DMS79 (cell line): ENCODE measurements at regions not wholly inside any gene's neighbourhood (a gene's known extent, or its start where the extent isn't known, plus 50 kb on each side); places are given as distances from the start of the nearest gene placed in this dataset.
"Not testable (repeated sequence)": the region's sequence is repeated elsewhere in the genome, so short reads cannot be mapped to it uniquely, and the experiment has no call there.

Experiments used
- DNase-seq: peaks from one replicate; lab custom pipeline; 2025; lab: John Stamatoyannopoulos, UW

DNA sequence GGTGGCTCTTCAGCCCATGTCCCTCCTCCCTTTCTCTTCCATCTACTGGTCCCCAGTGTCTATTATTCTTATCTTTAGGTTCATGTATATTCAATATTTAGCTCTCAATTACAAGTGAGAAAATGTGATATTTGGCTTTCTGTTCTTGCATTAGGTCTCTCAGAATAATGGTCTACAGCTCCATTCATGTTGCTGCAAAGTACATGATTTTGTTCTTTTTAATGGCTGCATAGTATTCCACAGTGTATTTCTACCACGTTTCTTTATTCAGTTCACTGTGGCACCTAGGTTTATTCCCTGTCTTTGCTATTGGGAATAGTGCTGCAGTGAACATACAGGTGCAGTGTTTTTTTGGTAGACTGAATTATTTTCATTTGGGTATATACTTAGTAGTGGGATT is 1308.8 kb downstream of the EFNA5 start:
- DNase-seq = no peak

DNA sequence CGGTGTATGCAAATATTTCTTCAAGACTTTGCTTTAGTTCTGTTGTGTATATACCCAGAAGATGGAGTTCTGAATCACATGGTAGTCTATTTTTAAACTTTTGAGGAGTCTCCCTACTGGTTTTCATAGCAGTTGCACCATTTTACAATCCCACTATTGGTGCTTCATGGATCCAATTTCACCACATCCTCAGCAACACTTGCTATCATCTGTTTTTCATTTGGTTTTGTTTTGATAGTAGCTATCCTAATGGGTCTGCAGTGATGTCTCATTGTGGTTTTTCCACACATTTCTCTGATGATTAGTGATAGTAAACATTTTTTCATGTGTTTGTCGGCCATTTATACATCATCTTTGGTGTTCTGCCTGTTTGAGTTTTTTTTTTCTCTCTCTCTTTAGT is 1339.3 kb downstream of the EFNA5 start:
- no peak for DNase-seq

DNA sequence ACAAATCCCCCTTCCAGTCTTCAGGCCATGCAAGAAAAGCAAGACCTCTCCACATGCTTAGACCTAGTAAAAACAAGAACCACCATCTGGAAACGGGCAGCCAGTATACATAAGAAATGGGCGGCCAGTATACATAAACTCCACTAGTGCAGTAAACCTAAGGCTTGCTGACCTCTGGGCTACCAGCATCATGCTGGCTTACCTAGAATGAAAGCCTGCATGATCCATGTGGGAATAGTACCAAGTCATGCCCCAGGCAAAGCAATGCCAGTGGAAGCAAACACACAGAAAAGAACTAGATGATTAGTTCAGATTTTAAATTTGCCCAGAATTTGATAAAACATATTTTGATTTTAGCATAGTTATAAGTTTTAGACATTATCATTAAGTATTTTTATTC is 1346.4 kb downstream of the EFNA5 start:
- DNase-seq = no peak

DNA sequence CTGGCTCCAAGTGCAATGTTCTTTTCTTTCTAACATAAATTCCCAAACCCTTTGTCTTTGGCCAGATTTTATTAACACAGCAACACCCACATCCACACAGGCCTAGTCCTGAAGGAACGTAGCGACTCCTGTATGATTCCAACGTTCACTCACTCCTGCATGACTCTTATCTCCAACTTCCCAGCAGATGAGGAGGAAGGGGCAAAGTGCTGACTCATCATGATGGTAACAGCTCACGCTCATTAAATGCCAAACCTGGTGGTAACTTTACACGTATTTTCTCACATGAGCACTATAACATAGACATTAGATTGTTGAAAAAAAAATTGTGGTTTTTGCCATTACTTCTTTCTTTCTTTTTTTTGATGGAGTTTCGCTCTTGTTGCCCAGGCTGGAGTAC is 1349.5 kb downstream of the EFNA5 start:
- no peak for DNase-seq

DNA sequence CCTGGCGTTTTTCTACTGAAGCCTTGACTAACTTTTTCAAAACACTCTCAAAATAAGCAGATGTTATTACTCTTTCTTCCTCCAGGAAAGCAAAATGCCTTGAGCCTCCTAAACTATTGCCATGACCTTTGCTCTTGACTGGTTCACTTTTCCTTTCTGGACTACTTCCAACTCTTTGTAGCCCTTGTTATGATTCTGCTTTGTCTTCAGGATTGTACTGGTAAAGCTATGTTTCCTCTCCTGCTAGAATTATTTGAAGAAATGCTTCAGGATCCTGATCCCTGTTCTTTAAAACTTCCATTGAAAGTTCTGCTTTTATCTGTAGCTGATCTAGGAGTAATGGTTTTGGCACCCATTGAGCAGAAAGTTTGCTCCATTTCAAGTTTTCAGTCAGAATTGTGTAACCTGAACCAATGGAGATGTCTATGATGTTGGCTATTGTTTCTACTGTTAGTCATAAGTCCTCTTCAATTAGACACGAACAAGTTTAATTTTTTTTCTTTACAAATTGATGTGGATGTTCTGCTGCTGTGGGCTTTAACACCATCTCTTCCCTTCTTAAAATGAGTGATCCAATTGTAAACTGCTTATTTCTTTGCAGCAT is 1356.4 kb downstream of the EFNA5 start:
- DNase-seq = no peak

DNA sequence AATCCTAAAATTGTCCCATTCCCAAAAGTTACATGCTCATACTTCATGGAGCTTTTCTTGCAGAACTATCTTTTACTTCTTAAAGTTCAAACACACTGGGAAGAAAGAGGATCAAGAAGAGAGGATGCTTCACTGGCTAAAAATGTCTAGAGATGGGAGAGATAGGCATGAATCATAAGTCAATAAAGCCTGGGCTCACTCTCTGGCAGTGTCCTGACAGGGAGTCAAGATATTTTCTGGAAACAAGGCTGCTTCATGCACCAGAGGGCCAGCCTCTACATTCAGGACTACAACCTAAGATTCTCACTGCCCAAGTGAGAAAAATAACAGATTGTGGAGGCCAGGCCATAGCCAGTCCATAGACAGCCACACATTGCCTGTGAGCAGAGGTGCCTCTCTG is 1358.4 kb downstream of the EFNA5 start:
- no peak for DNase-seq

DNA sequence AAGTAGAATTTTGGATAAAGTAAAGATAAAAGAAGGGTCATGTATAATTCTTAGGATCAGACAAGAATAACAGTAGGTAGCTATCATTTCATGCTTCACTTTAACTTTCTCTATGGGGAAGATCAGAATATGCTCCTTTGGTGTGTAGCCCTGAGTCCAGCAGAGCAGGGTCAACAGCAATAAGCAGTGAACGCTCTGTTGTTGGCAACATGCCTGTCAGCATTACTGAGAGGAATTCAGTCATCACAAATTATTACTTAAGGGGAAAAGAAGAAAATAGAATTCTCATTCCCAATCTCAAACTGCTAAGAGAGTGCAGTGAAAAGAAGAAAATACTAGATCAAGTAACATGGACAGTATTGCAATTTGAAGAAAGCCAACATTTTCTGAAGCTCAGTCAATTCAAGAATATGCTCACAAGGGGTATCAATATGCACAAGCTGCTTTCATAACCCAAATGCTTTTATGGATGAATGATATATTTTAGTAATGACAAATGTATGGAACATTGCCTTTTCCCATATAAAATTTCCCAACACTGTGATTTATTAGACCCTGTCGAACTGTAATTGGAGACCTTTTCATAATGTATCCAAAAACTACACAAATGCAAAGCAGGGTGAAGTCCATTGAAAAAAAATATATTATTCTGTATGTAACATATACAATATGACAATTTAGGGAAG is 1359.4 kb downstream of the EFNA5 start:
- no peak for DNase-seq

DNA sequence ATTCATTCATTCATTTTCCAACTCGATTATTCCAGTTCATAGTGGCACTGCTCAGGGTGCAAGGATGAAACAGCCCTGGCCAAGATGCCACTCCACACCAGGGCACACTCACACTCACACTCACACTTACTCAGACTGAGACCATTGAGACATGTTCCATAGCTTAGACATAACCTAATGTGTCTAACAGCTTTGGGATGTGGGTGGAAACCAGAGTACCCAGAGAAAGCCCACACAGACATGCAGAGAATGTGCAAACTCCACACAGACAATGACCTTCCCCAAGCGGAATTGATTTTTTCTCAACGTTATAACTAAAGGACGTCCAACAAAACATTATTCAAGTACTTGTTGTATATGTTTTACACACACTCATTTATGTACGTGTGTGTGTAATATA is 1363.5 kb downstream of the EFNA5 start:
- DNase-seq = no peak

DNA sequence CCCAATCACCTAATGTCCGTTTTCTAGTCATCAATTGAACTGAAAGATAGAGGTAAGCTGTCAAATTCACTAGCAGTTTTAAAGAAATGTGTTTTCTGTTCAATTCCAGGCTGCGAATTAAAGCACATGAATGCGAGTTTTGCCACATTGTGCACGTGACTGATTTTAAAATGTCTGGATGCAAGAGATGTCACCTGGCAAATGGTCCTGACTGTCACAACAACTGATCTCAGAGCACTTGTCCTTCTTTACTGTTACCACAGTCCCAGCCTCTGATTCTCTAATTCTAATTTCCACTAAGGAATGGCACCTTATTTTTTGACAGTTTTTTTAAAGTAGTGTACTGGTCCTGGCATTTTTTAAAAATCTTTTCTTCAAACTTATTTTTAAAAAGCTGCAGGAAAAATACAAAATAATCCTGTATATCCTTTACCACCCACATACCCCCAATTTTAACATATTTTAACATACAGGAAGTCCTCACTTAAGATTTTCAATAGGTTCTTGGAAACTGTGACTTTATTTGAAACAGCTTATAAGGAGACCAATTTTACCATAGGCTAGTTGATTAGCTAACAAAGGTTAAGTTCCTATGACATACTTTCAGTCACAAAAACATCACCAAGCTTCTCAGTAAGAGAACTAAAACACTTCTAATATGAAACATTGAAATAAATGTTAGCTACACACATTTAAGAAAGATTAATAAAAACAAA is 1364.3 kb downstream of the EFNA5 start:
- DNase-seq = no peak

DNA sequence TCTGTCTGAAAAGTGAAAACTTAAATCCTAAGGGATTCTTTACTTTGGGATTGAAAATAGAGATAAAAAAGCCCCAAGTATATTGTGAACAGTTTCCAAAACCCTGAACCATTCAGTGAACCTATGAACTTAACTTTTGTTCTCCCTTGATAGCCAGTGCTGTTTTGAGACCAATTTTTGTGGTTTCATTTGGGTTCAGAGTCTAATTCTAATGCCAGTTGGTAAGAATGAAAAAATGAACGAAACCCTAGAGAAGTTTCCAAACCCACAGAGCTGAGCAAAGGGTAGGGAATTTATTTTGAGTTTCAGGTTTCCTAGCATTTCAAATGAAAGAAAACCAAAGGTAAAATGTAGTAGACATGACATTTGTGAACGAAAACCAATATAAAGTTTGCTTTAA is 1366.8 kb downstream of the EFNA5 start:
- DNase-seq = no peak

DNA sequence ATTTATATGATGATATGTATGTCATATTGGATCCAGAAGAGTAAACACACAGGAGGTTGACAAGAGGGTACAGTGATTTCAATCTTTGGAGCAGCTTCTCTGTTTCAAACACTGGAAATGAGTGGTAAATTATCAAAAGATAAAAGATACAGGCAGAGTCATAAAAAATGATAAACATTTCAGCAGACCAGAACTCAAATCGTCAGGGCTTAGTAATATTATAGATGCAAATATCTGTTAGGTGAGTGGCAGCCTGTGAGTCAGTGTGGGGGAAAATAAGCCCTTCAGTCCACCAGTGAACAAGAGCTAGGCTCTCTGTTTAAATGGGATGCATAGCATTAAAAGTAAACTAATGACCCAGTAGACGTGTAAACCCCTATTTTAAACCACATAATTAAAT is 1378.1 kb downstream of the EFNA5 start:
- no peak for DNase-seq

DNA sequence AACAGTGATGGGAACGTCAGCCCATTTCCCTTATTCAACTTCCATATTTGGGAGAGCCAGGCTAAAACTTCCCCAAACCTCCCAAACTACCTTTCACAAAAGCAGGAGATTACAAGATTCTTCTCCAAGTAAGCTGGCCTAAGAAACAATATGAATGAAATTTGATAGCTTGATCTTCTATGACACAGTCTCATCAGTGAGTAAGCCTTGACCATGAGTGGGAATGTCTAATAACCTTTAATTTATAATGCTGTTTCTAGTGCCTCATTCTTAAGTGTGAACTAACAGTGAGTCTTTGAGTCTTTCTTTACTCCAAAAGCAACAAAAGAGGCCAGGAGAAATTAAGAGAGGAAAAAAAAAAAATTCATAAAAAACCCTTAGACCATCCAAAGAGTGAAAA is 1379.9 kb downstream of the EFNA5 start:
- no peak for DNase-seq

DNA sequence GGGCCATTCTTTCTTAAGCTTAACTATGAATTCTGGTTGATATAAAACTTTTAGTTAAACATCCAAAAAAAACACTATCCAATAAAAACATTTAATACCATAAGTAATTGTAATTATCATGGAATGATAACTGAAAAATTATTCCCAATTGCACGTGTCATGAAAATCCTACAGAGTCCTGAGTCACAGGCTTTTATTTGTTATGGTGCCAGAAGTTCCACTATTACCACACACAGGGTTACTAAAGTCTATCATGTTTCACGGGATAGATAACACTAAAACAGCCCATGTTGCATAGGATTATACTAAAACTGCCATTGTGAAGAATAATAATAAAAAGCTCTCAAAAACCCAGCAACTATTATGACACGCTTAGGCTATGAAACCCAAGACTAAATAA is 1381.8 kb downstream of the EFNA5 start:
- no peak for DNase-seq

DNA sequence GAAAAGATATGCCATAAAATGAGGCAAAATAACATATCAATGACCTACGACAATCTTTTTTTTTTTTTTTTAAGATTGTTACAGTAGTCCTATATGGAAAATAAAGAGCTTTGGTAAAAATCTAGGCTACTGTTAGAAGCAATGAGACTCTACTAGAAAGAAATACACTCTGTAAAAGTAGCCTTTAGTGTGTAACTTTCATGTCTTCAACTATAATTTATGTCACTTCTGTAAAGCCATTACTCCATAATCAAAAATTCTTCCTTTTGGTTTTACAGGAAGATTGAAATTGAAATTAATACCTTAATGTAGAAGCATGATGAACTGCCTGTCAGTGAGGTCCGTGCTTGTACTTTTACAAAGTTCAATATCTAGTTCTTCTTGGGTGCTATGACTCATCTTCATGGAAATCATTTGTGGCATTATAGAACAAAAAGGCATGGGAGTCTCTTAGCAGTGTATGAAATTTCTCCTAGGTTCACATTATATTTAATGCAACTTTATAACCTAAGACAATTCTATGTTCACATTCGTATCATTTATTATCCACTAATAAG is 1393.1 kb downstream of the EFNA5 start:
- DNase-seq = no peak

DNA sequence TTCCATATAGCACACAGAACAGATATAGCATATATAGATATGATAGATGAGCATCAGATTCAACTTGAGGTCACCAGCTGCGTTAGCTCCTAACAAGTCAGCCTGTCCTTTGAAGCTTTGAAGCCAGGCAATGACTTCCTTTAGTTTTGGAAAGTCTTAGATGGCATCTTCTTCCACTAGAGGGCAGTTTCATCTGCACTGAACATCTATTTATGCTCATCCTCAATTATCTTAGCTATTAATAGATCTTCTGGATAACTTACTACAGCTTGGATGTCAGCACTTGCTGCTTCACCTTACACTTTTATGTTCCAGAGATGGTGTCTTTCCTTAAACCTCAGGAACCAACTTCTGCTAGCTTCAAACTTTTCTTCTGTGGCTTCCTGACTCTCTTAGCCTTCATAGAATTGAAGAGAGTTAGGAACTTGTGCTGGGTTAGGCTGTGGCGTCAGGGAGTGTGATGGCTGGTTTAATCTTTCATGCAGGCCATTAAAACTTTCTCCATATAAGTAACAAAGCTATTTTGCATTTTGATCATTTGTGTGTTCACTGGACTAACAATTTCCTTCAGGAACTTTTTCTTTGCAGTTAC is 1401.4 kb downstream of the EFNA5 start:
- no peak for DNase-seq

DNA sequence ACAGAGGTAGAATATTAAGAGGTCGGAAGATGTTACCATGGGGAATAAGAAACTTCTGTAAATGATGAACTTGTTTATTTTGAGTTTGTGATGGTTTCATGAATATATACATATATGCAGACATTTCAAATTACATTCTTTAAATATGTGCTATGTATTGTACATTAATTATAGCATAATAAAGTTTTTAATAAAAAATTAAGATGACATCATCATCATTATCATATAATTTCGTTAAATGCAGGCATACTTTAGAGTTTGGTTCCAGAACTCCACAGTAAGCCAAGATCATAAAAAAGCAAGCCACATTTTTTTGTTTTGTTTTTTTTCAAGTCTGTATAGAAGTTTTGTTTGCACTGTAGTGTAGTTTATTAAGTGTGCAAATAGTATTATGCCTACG is 1403.5 kb downstream of the EFNA5 start:
- no peak for DNase-seq

DNA sequence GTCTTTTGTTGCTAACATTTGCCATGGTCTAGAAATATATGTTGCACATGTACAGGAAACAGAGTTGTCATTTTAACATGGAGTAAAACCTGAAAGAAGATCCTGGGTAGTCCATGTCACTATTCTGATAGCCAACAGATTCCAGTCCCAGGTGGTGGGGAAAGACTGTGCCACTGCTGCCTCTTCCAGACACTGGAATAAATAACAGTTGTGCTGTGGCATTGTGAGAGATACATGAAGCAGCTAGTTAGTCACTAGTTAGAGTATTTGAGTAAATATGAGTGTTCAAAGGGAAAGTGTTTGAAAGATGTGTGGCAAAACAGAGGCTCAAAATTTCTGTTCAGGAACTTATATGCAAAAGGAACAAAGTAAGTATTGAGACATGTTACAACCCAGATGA is 1408.3 kb downstream of the EFNA5 start:
- DNase-seq = no peak

DNA sequence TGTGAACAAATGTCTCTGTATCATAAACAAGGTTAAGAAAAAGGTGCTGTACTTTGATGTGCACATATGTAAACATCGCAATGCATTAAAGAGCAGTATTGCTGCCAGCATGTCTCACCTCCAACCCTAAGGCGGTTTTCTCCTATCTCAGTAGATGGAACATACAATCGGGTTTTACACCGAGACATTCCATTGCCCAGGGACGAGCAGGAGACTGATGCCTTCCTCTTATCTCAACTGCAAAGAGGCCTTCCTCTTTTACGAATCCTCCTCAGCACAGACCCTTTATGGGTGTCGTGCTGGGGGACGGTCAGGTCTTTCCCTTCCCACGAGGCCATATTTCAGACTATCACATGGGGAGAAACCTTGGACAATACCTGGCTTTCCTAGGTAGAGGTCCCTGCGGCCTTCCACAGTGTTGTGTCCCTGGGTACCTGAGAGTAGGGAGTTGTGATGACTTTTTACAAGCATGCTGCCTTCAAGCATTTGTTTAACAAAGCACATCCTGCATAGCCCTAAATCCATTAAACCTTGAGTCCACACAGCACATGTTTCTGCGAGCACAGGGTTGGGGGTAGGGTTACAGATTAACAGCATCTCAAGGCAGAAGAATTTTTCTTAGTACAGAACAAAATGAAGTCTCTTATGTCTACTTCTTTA is 1411.2 kb downstream of the EFNA5 start:
- not testable (repeated sequence) for DNase-seq

DNA sequence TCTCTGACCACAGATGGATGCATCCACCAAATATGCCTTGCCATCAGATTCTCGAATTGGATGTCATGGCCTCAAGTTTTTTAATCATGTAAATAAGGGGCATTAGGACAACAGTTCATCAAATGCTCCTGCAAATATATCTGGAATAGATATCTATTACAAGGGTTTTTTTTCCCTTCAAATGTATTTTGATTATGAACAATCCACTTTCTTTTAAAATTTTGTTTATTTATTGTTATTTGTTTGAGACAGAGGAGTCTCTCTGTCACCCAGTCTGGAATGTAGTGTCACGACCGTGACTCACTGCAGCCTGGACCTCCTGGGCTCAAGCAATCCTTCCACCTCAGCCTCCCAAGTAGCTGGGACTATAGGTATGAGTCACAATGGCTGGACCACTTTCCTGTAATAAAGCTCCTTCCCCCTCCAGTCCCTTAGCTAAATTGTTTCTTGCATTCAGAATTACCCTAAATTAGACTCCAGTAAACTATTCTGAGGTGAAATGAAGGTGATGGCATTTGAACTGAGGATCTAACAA is 1412.1 kb downstream of the EFNA5 start:
- DNase-seq = no peak

DNA sequence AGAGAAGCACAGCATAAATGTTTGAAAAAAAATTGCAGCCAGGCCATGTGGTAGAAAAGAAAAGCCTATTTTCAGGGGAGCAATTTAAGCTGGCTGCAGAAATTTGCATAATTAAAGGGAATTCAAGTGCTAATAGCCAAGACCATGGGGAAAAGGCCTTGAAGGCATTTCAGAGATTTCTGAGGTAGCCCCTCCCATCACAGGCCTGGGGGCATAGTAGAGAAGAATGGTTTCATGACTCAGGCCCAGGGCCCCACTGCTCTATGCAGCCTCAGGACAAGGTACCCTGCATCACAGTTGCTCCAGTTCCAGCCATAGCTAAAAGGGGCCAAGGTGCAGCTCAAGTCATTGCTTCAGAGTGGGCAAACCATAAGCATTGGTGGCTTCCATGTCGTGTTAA is 1416.0 kb downstream of the EFNA5 start:
- DNase-seq = no peak

DNA sequence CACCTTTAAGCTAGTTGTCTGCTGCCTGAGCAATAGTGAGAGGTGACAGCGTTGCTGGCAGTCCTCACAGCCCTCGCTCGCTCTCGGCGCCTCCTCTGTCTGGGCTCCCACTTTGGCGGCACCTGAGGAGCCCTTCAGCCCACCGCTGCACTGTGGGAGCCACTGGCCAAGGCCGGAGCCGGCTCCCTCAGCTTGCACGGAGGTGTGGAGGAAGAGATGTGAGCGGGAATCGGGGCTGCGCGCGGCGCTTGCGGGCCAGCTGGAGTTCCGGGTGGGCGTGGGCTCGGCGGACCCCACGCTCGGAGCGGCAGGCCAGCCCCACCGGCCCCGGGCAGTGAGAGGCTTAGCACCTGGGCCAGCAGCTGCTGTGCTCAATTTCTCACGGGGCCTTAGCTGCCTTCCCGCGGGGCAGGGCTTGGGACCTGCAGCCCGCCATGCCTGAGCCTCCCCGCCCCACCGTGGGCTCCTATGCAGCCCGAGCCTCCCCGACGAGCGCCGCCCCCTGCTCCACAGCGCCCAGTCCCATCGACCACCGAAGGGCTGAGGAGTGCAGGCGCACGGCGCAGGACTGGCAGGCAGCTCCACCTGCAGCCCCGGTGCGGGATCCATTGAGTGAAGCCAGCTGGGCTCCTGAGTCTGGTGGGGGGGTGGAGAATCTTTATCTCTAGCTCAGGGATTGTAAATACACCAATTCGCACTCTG is 1424.5 kb downstream of the EFNA5 start:
- not testable (repeated sequence) for DNase-seq
